Mesendoderm (in vitro differentiated cells): ENCODE measurements at regions not wholly inside any gene's neighbourhood (a gene's known extent, or its start where the extent isn't known, plus 50 kb on each side); places are given as distances from the start of the nearest gene placed in this dataset.

ENCODE experiments used
- DNase-seq: peaks from one replicate; pipeline ENCODE4 v3.0.0; 2013
- H2AK5ac ChIP-seq: 2 replicates; pipeline ENCODE4 v1.6.1; 2013; ENCODE audit warnings: low read length, inconsistent platforms
- H2BK120ac ChIP-seq: 2 replicates; pipeline ENCODE4 v1.6.1; 2013; ENCODE audit warnings: low read depth, mild to moderate bottlenecking, low read length, moderate library complexity, mixed read lengths
- H2BK15ac ChIP-seq: replicated peaks from 2 replicates; pipeline ENCODE4 v1.6.1; 2013; ENCODE audit warnings: low read depth, mild to moderate bottlenecking, moderate library complexity
- H2BK5ac ChIP-seq: 2 replicates; pipeline ENCODE4 v1.6.1; 2013; ENCODE audit warnings: low read length, inconsistent platforms
- H3K18ac ChIP-seq: 2 replicates; pipeline ENCODE4 v1.6.1; 2013; ENCODE audit warnings: mild to moderate bottlenecking, low read length, mixed read lengths
- H3K23ac ChIP-seq: one replicate; pipeline ENCODE4 v1.6.1; 2013; ENCODE audit warnings: low read length
- H3K27ac ChIP-seq: 2 replicates; pipeline ENCODE4 v1.5.1; 2013; ENCODE audit warnings: low read depth, mild to moderate bottlenecking, inconsistent platforms, low read length, moderate library complexity
- H3K27me3 ChIP-seq: 2 replicates; pipeline ENCODE4 v1.6.1; 2013; ENCODE audit warnings: low read length, control low read depth, mild to moderate bottlenecking, inconsistent platforms; ENCODE audit not compliant: insufficient read depth, poor library complexity
- H3K36me3 ChIP-seq: 2 replicates; pipeline ENCODE4 v1.6.1; 2013; ENCODE audit warnings: low read length, inconsistent platforms; ENCODE audit not compliant: control insufficient read depth, insufficient read depth
- H3K4ac ChIP-seq: one replicate; pipeline ENCODE4 v1.6.1; 2013; ENCODE audit warnings: low read depth, mild to moderate bottlenecking, low read length, moderate library complexity
- H3K4me1 ChIP-seq: 2 replicates; pipeline ENCODE4 v1.6.1; 2013; ENCODE audit warnings: low read depth, low read length, inconsistent platforms; ENCODE audit not compliant: control insufficient read depth
- H3K4me2 ChIP-seq: 2 replicates; pipeline ENCODE4 v1.6.1; 2013; ENCODE audit warnings: low read length
- H3K4me3 ChIP-seq: 2 replicates; pipeline ENCODE4 v1.5.1; 2013; ENCODE audit warnings: mild to moderate bottlenecking, low read length
- H3K56ac ChIP-seq: one replicate; pipeline ENCODE4 v1.6.1; 2013; ENCODE audit warnings: low read length
- H3K79me1 ChIP-seq: 2 replicates; pipeline ENCODE4 v1.6.1; 2013; ENCODE audit warnings: low read length, inconsistent platforms
- H3K79me2 ChIP-seq: 2 replicates; pipeline ENCODE4 v1.6.1; 2013; ENCODE audit warnings: mild to moderate bottlenecking, low read length; ENCODE audit not compliant: control insufficient read depth, insufficient read depth
- H3K9ac ChIP-seq: 2 replicates; pipeline ENCODE4 v1.6.1; 2013; ENCODE audit warnings: low read length, inconsistent platforms
- H4K5ac ChIP-seq: one replicate; pipeline ENCODE4 v1.6.1; 2013; ENCODE audit warnings: low read length
- H4K8ac ChIP-seq: one replicate; pipeline ENCODE4 v1.6.1; 2013; ENCODE audit warnings: low read depth, mild to moderate bottlenecking, control low read depth, low read length, moderate library complexity
- WGBS: extraction: QIAGEN DNeasy Blood & Tissue Kit; methylation state at CpG from one replicate; pipeline ENCODE4 v1.1.7; 2013; ENCODE audit warnings: low lambda C conversion rate, missing lambda C conversion rate; ENCODE audit not compliant: insufficient coverage; ENCODE audit errors: extremely low coverage; 5-methylcytosine and 5-hydroxymethylcytosine counted together

GRCh38 chr10:123480344-123480743, 185.8 kb upstream of the GPR26 start:
- H2BK120ac ChIP-seq, result no peak overlapping the region
- H3K56ac ChIP-seq, result no peak overlapping the region
- H3K79me1 ChIP-seq, result no peaks in the 10 kb centered on the region
- H3K79me2 ChIP-seq, result no peaks in the 10 kb centered on the region
- no peaks in the 10 kb centered on the region for H3K36me3 ChIP-seq
- DNase-seq, result no peak
- no peak overlapping the region for H3K18ac ChIP-seq
- H3K23ac ChIP-seq, result no peak overlapping the region
- H3K4me1 ChIP-seq, result no peaks in the 10 kb centered on the region
- H2BK5ac ChIP-seq, result no peak overlapping the region
- no peak overlapping the region for H4K8ac ChIP-seq
- no peaks in the 10 kb centered on the region for H3K27me3 ChIP-seq
- no peak overlapping the region for H2AK5ac ChIP-seq
- no peak overlapping the region for H3K27ac ChIP-seq
- H3K4ac ChIP-seq, result no peak overlapping the region
- no peak overlapping the region for H3K4me2 ChIP-seq
- no peak overlapping the region for H3K9ac ChIP-seq
- WGBS, result no CpG with 5 or more reads among the region's 4 CpGs
- no peak overlapping the region for H3K4me3 ChIP-seq
- H2BK15ac ChIP-seq, result no peak overlapping the region
- no peak overlapping the region for H4K5ac ChIP-seq

- no peak for DNase-seq
- Histone ChIP-seq H3K4me1 (no peaks in the 10 kb centered on the region), H3K79me1 (no peaks in the 10 kb centered on the region), H3K9ac (no peak overlapping the region), H4K8ac (no peak overlapping the region), H2BK5ac (no peak overlapping the region), H3K4ac (no peak overlapping the region), H2AK5ac (no peak overlapping the region), H3K27me3 (no peaks in the 10 kb centered on the region), H3K23ac (no peak overlapping the region), H2BK120ac (no peak overlapping the region), H3K56ac (no peak overlapping the region), H2BK15ac (no peak overlapping the region), H3K4me3 (no peak overlapping the region), H3K27ac (no peak overlapping the region), H3K18ac (no peak overlapping the region), H3K36me3 (no peaks in the 10 kb centered on the region), H3K79me2 (no peaks in the 10 kb centered on the region), H4K5ac (no peak overlapping the region), H3K4me2 (no peak overlapping the region)
- WGBS, result no CpG with 5 or more reads among the region's 9 CpGs
Measured at GRCh38 chr10:123480845-123481244, 185.3 kb upstream of the GPR26 start.

- Histone ChIP-seq H3K27ac (no peak overlapping the region), H2BK120ac (no peak overlapping the region), H3K4me1 (no peaks in the 10 kb centered on the region), H4K5ac (no peak overlapping the region), H4K8ac (no peak overlapping the region), H3K27me3 (no peaks in the 10 kb centered on the region), H3K9ac (no peak overlapping the region), H3K36me3 (no peaks in the 10 kb centered on the region), H3K18ac (no peak overlapping the region), H3K4me3 (no peak overlapping the region), H3K79me1 (no peaks in the 10 kb centered on the region), H2BK15ac (no peak overlapping the region), H3K4ac (no peak overlapping the region), H2AK5ac (no peak overlapping the region), H3K79me2 (no peaks in the 10 kb centered on the region), H3K4me2 (no peak overlapping the region), H3K23ac (no peak overlapping the region), H3K56ac (no peak overlapping the region), H2BK5ac (no peak overlapping the region)
- no CpG with 5 or more reads among the region's 2 CpGs for WGBS
- no peak for DNase-seq
Measured at GRCh38 chr10:123484722-123485121, 181.4 kb upstream of the GPR26 start.

GRCh38 chr10:123485341-123485960, 180.7 kb upstream of the GPR26 start:
- Histone ChIP-seq H4K5ac (no peak overlapping the region), H2BK5ac (no peak overlapping the region), H2BK15ac (no peak overlapping the region), H3K4me3 (no peak overlapping the region), H3K36me3 (no peaks in the 10 kb centered on the region), H3K23ac (no peak overlapping the region), H4K8ac (no peak overlapping the region), H3K79me1 (no peaks in the 10 kb centered on the region), H3K4me1 (no peaks in the 10 kb centered on the region), H3K9ac (no peak overlapping the region), H2BK120ac (no peak overlapping the region), H3K79me2 (no peaks in the 10 kb centered on the region), H3K18ac (no peak overlapping the region), H3K4ac (no peak overlapping the region), H3K56ac (no peak overlapping the region), H2AK5ac (no peak overlapping the region), H3K4me2 (no peak overlapping the region), H3K27me3 (no peaks in the 10 kb centered on the region), H3K27ac (no peak overlapping the region)
- DNase-seq, result no peak
- WGBS, result no CpG with 5 or more reads among the region's 7 CpGs

- Histone ChIP-seq H2BK120ac (no peak overlapping the region), H3K79me1 (no peaks in the 10 kb centered on the region), H3K4me1 (no peaks in the 10 kb centered on the region), H3K4me2 (no peak overlapping the region), H3K4ac (no peak overlapping the region), H4K5ac (no peak overlapping the region), H3K36me3 (no peaks in the 10 kb centered on the region), H4K8ac (no peak overlapping the region), H3K9ac (no peak overlapping the region), H3K79me2 (no peaks in the 10 kb centered on the region), H2AK5ac (no peak overlapping the region), H3K23ac (no peak overlapping the region), H3K56ac (no peak overlapping the region), H3K4me3 (no peak overlapping the region), H2BK5ac (no peak overlapping the region), H3K27me3 (no peaks in the 10 kb centered on the region), H3K27ac (no peak overlapping the region), H2BK15ac (no peak overlapping the region), H3K18ac (no peak overlapping the region)
- peak; percentile 23 for DNase-seq
- no CpG with 5 or more reads among the region's 4 CpGs for whole genome bisulfite sequencing
Measured at GRCh38 chr10:123488436-123488835, 177.7 kb upstream of the GPR26 start.

GRCh38 chr10:123491364-123491763, 174.8 kb upstream of the GPR26 start:
- no peak overlapping the region for H3K4me3 ChIP-seq
- H2BK15ac ChIP-seq, result no peak overlapping the region
- H3K4me1 ChIP-seq, result no peaks in the 10 kb centered on the region
- WGBS, result no CpG with 5 or more reads among the region's 6 CpGs
- no peak for DNase-seq
- no peak overlapping the region for H2BK5ac ChIP-seq
- no peak overlapping the region for H2AK5ac ChIP-seq
- no peak overlapping the region for H3K23ac ChIP-seq
- no peaks in the 10 kb centered on the region for H3K27me3 ChIP-seq
- no peak overlapping the region for H4K5ac ChIP-seq
- H3K4me2 ChIP-seq, result no peak overlapping the region
- H4K8ac ChIP-seq, result no peak overlapping the region
- no peak overlapping the region for H3K18ac ChIP-seq
- no peak overlapping the region for H3K4ac ChIP-seq
- no peak overlapping the region for H3K9ac ChIP-seq
- H3K27ac ChIP-seq, result no peak overlapping the region
- no peak overlapping the region for H3K56ac ChIP-seq
- H3K79me1 ChIP-seq, result no peaks in the 10 kb centered on the region
- H3K79me2 ChIP-seq, result no peaks in the 10 kb centered on the region
- H3K36me3 ChIP-seq, result no peaks in the 10 kb centered on the region
- no peak overlapping the region for H2BK120ac ChIP-seq
